Mucosa of descending colon (tissue), 3 donors: ENCODE measurements at regions not wholly inside any gene's neighbourhood (a gene's known extent, or its start where the extent isn't known, plus 50 kb on each side); places are given as distances from the start of the nearest gene placed in this dataset.

ENCODE experiments used
- ATAC-seq: fragments of 200-7000 bp; cut with Tn5 transposase; one replicate; pipeline ENCODE4 v1.9.1; 2020; ENCODE audit warnings: mild to moderate bottlenecking, moderate library complexity
- DNase-seq, 3 donors: peaks; one replicate each; pipeline ENCODE4 v3.0.0-alpha.2; 2020
- H3K36me3 ChIP-seq: fragments of 200-600 bp; one replicate; pipeline ENCODE4 v1.8.0; 2021; ENCODE audit warnings: low read depth, mild to moderate bottlenecking
- H3K4me1 ChIP-seq: fragments of 200-600 bp; one replicate; pipeline ENCODE4 v1.8.0; 2021; ENCODE audit warnings: low read depth, mild to moderate bottlenecking
- H3K4me3 ChIP-seq: fragments of 200-600 bp; one replicate; pipeline ENCODE4 v1.8.0; 2021; ENCODE audit warnings: mild to moderate bottlenecking
- H3K9me3 ChIP-seq: fragments of 200-600 bp; one replicate; pipeline ENCODE4 v1.8.0; 2021; ENCODE audit warnings: mild to moderate bottlenecking
- CTCF ChIP-seq: fragments of 200-600 bp; IDR thresholded peaks from one replicate; pipeline ENCODE4 v1.8.0; 2022; ENCODE audit warnings: antibody characterized with exemption, mild to moderate bottlenecking
- intact Hi-C, 2 donors: fragments of 100-400 bp; cut with DNase I in 1 of 2; cut with micrococcal nuclease in 1 of 2; formaldehyde crosslinking; loops; one replicate each; pipeline versions ENCODE4 v1.11.0 to v1.11.1; 2022; cut with DNase I, micrococcal nuclease
- donor health status: DM: no; HTN: no; CAD: no; lungs with moderate emphysema.
- donor health status: DM: no; HTN: no; CAD: no.
- donor health status: DM: no; HTN: yes; CAD: no.

GRCh38 chr10:117900280-117900679, 146.5 kb downstream of the RAB11FIP2 start:
- H3K4me3 ChIP-seq: no peak overlapping the region
- TF ChIP-seq CTCF: no peak
- intact Hi-C loops: no loop called here
- no peak for DNase-seq
- H3K4me1 ChIP-seq: no peaks in the 10 kb centered on the region
- H3K36me3 ChIP-seq: no peaks in the 10 kb centered on the region
- ATAC-seq: no peak
- H3K9me3 ChIP-seq: no peaks in the 10 kb centered on the region

GRCh38 chr10:117903854-117904253, 142.9 kb downstream of the RAB11FIP2 start:
- Histone ChIP-seq H3K36me3 (no peaks in the 10 kb centered on the region), H3K4me1 (no peaks in the 10 kb centered on the region), H3K4me3 (no peak overlapping the region), H3K9me3 (no peaks in the 10 kb centered on the region)
- TF ChIP-seq CTCF: no peak
- no peak for DNase-seq
- intact Hi-C loops: no loop called here
- no peak for ATAC-seq

GRCh38 chr10:117905404-117905803, 141.3 kb downstream of the RAB11FIP2 start:
- H3K4me1 ChIP-seq: no peaks in the 10 kb centered on the region
- H3K36me3 ChIP-seq: no peaks in the 10 kb centered on the region
- no peaks in the 10 kb centered on the region for H3K9me3 ChIP-seq
- DNase-seq (no peak), ATAC-seq (no peak)
- intact Hi-C loops: no loop called here
- no peak for TF ChIP-seq CTCF
- no peak overlapping the region for H3K4me3 ChIP-seq

GRCh38 chr10:117911684-117912083, 135.1 kb downstream of the RAB11FIP2 start:
- no peak for TF ChIP-seq CTCF
- Histone ChIP-seq H3K4me3 (no peak overlapping the region), H3K4me1 (no peaks in the 10 kb centered on the region), H3K9me3 (no peaks in the 10 kb centered on the region), H3K36me3 (no peaks in the 10 kb centered on the region)
- DNase-seq (no peak), ATAC-seq (no peak)
- intact Hi-C loops: no loop called here

- no peak for TF ChIP-seq CTCF
- Histone ChIP-seq H3K4me1 (no peaks in the 10 kb centered on the region), H3K9me3 (no peaks in the 10 kb centered on the region), H3K36me3 (no peaks in the 10 kb centered on the region), H3K4me3 (no peak overlapping the region)
- ATAC-seq: no peak
- no peak for DNase-seq
- intact Hi-C loops: no loop called here
These were observed 132.4 kb downstream of the RAB11FIP2 start for GRCh38 chr10:117914334-117914733.

- Histone ChIP-seq H3K4me1 (no peaks in the 10 kb centered on the region), H3K36me3 (no peaks in the 10 kb centered on the region), H3K9me3 (no peaks in the 10 kb centered on the region), H3K4me3 (no peak overlapping the region)
- intact Hi-C loops: no loop called here
- no peak for ATAC-seq
- DNase-seq: no peak
- no peak for TF ChIP-seq CTCF
These were observed 125.8 kb downstream of the RAB11FIP2 start for GRCh38 chr10:117920956-117921355.
